Activated naive CD4-positive, alpha-beta T cell treated with anti-CD3 and anti-CD28 coated beads for 36 hours (primary cell): ENCODE measurements at regions not wholly inside any gene's neighbourhood (a gene's known extent, or its start where the extent isn't known, plus 50 kb on each side); places are given as distances from the start of the nearest gene placed in this dataset.

Experiments used
- CTCF ChIA-PET: fragments of 350-600 bp; sonication (Branson Sonifier 250); formaldehyde crosslinking; loops from one replicate; lab custom pipeline; 2021; ENCODE audit warnings: antibody characterized with exemption; lab: Charles Lee
- DNase-seq: peaks from one replicate; pipeline ENCODE4 v3.0.0-alpha.2; 2020
- H3K27ac Mint-ChIP-seq: one replicate; pipeline ENCODE4 v1.8.0; 2021; ENCODE audit warnings: mild to moderate bottlenecking, mixed read lengths
- H3K27me3 Mint-ChIP-seq: one replicate; pipeline ENCODE4 v1.8.0; 2021; ENCODE audit warnings: low read depth, mixed read lengths
- H3K36me3 Mint-ChIP-seq: one replicate; pipeline ENCODE4 v1.8.0; 2021; ENCODE audit warnings: low read depth, mixed read lengths
- H3K4me1 Mint-ChIP-seq: one replicate; pipeline ENCODE4 v1.8.0; 2021; ENCODE audit warnings: low read depth, mixed read lengths
- H3K4me3 Mint-ChIP-seq: one replicate; pipeline ENCODE4 v1.8.0; 2021; ENCODE audit warnings: mild to moderate bottlenecking, moderate library complexity, mixed read lengths
- H3K9me3 Mint-ChIP-seq: one replicate; pipeline ENCODE4 v1.8.0; 2021; ENCODE audit warnings: mixed read lengths
- intact Hi-C: fragments of 100-400 bp; cut with micrococcal nuclease; formaldehyde crosslinking; loops from one replicate; pipeline ENCODE4 v1.15.1; 2023

DNA sequence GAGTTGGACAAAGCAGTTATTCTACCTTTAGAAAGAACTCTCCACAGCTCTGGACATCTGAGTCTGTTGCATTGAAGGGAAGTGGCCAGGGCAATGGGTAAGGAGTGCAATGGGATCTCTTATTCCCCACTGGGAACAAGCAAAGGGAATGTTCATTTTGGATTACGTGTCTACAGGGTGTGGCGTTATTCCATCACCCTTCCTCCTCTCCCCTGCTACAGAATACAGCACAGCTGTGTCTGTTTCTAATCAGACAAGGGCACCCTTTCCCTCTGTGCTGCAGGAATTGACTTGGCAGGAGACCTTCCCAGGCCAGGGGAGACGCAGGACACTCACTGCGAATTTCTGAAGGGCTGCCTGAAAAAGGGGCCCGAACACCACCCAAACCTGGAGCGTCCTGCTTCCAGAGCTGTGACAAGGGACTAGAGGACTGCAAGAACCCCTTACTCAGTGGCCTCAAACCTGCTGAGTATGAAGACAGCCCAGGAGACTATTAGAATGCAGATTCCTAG is 163.6 kb upstream of the RAB4A start:
- Mint-ChIP-seq H3K27me3 (no peaks in the 10 kb centered on the region), H3K36me3 (no peaks in the 10 kb centered on the region), H3K9me3 (no peaks in the 10 kb centered on the region), H3K4me1 (peaks cover 4% of the 10 kb centered on the region), H3K4me3 (no peak overlapping the region), H3K27ac (no peak overlapping the region)
- intact Hi-C loops, result no loop called here
- CTCF ChIA-PET, result no interaction called here
- DNase-seq, result no peak

DNA sequence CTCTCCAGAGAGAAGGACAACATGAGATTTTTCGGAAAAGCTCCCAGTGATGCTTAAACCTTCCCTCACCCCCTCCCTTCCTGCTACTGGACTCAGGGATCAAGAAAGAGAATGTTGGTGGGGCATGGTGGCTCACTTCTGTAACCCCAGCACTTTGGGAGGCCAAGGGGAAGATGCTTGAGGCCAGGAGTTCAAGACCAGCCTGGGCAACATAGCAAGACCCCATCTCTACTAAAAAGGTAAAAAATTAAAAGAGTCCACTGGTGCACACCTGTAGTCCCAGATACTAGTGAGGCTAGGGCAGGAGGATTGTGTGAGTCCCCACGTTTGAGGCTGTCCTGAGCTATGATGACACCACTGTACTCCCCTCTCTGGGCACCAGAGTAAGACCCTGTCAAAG is 162.9 kb upstream of the RAB4A start:
- no peak for DNase-seq
- H3K36me3 Mint-ChIP-seq, result no peaks in the 10 kb centered on the region
- intact Hi-C loops, result no loop called here
- H3K9me3 Mint-ChIP-seq, result no peaks in the 10 kb centered on the region
- no peaks in the 10 kb centered on the region for H3K27me3 Mint-ChIP-seq
- no peak overlapping the region for H3K27ac Mint-ChIP-seq
- CTCF ChIA-PET, result no interaction called here
- H3K4me3 Mint-ChIP-seq, result no peak overlapping the region
- H3K4me1 Mint-ChIP-seq, result peaks cover 4% of the 10 kb centered on the region

DNA sequence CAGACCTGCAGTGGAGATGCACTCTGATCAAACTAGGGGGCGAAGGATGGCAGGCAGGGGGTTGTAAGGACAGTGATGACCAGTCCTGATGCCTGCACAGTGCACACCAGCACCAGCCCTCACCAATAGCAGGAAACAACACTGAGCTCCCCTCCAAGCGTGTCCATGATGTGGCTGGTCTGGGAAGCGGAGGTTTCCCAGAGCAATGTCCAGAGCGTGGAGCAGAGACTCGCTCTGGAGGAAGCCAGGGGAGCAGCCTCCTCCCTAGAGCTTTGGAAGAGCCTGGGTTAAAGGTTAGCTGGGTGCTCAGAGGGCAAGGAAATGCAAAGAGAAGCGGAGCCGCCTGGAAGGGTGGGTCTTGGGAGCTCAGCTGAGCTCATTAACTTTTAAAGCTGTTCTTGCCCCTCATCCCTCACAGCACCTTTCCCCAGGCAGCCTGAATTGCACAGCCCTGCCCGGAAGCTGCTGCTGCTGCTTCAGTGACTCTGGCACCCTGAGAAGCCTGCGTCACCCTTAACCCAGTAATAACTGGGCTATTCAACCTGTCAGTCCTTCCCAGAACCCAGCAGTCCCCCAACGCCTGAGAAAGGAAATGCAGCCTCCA is 162.2 kb upstream of the RAB4A start:
- CTCF ChIA-PET, result interaction anchor here (0.6 kb wide), 1 partner anchor 1746 kb away, joined by 5 read pairs; no protein-coding TSS in a partner anchor
- intact Hi-C loops, result no loop called here
- DNase-seq, result no peak
- Mint-ChIP-seq H3K4me3 (no peak overlapping the region), H3K36me3 (no peaks in the 10 kb centered on the region), H3K27me3 (no peaks in the 10 kb centered on the region), H3K4me1 (peaks cover 4% of the 10 kb centered on the region), H3K27ac (no peak overlapping the region), H3K9me3 (no peaks in the 10 kb centered on the region)

DNA sequence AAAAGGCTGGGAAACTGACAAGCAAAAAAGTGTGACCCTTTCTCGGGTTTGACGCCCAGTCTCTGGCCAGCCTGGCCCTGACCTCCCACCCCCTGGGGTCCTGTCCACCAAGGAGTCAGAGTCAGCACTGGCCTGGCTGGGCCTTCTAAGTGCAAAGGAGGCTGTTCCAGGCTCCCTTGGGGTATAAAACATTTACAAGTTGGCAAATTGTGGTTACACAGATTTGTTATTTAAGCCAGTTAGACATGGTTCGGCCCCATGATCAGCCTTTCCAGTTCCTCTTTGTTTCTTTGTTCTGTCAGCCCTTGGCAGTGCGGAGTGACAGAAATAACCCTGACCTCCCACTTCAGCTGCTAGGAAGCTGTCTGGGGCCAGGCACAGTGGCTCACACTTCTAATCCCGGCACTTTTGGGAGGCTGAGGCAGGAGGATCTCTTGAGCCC is 161.6 kb upstream of the RAB4A start:
- CTCF ChIA-PET, result interaction anchor here (0.6 kb wide), 1 partner anchor 1747 kb away, joined by 5 read pairs; no protein-coding TSS in a partner anchor
- intact Hi-C loops, result no loop called here
- no peak overlapping the region for H3K4me3 Mint-ChIP-seq
- H3K9me3 Mint-ChIP-seq, result no peaks in the 10 kb centered on the region
- H3K27me3 Mint-ChIP-seq, result no peaks in the 10 kb centered on the region
- no peaks in the 10 kb centered on the region for H3K36me3 Mint-ChIP-seq
- DNase-seq, result no peak
- H3K27ac Mint-ChIP-seq, result no peak overlapping the region
- peaks cover 8% of the 10 kb centered on the region for H3K4me1 Mint-ChIP-seq

DNA sequence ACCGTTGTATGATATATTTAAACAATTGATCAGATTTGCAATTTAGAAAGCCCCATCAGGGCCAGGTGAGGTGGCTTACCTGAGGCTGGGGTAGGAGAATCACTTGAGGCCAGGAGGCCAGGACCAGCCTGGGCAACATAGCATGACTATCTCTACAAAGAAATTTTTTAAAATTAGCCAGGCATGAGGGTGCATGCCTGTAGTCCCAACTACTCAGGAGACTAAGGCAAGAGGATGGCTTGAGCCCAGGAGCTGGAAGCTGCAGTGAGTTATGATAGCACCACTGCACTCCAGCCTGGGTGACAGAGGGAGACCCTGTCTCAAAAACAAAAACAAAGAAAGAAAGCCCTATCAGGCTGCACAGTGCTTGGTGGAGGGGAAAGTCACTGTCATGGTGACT is 159.9 kb upstream of the RAB4A start:
- no peaks in the 10 kb centered on the region for H3K9me3 Mint-ChIP-seq
- H3K27me3 Mint-ChIP-seq, result no peaks in the 10 kb centered on the region
- intact Hi-C loops, result no loop called here

DNA sequence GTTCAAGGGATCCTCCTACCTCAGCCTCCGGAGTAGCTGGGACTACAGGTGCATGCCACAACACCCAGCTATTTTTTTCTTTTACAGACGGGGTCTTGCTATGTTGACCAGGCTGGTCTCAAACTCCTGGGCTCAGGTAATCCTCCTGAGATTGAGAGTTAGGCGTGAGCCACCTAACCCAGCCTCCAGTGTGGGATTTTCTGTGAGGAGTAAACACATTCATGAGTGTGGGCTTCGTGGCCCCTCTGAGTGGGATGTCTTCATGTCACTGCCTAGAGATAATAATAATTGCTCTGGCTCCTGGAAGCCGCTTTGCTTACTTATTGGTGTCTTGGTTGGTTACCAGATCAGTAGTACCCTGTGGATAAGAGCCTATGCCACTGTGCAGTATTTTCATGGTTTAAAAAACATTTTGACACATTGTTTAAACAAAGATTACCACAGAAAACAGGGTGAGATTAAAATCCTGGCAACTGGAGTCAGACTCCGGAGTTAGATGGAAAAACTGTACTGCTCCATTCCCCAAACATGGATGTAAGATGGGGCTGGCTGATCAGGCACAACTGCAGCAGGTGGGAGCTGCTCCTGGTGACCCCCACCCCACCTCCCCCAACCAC is 159.1 kb upstream of the RAB4A start:
- DNase-seq, result no peak
- Mint-ChIP-seq H3K36me3 (no peaks in the 10 kb centered on the region), H3K27ac (no peak overlapping the region), H3K4me1 (peaks cover 10% of the 10 kb centered on the region), H3K9me3 (no peaks in the 10 kb centered on the region), H3K27me3 (no peaks in the 10 kb centered on the region), H3K4me3 (no peak overlapping the region)
- intact Hi-C loops, result no loop called here
- CTCF ChIA-PET, result no interaction called here

More for the DNA sequence above, 159.9 kb upstream of the RAB4A start:
- DNase-seq, result no peak
- Mint-ChIP-seq H3K27ac (no peak overlapping the region), H3K36me3 (no peaks in the 10 kb centered on the region), H3K4me1 (peaks cover 13% of the 10 kb centered on the region), H3K4me3 (no peak overlapping the region)
- CTCF ChIA-PET, result no interaction called here

DNA sequence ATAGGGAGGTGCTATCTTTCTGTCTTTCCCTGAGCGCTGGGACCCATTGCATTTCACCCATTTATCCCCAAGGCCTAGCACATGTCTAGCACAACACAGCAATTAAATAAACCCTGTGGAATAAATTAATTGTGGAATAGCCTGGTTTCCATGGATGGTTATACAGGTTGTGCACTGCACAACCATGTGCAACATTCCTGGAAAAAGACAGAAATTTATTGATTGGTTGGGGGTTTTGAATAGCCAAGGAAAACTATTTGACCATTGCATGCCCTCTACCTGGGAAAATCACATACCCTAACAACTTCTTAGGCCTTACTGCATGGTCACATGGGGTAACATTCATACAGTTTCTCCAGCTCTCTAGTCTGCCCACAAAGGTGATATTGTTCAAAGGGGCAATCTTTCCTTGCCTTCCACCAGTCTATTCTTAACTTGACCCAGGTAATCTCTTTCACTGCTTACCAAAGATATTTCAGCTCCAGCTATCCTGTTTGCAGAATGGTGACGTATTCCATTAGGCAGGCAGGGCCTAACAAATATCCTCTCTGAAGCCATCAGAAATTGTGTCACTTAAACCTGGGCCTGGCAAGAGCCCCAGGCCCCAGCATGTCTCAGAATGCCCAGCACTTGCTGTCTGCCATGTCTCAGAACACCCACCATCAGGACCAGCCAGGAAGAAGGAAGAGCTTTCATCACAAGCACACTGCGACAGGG is 157.9 kb upstream of the RAB4A start:
- no peak overlapping the region for H3K27ac Mint-ChIP-seq
- intact Hi-C loops, result no loop called here
- H3K27me3 Mint-ChIP-seq, result no peaks in the 10 kb centered on the region
- H3K4me1 Mint-ChIP-seq, result peaks cover 9% of the 10 kb centered on the region
- no peak overlapping the region for H3K4me3 Mint-ChIP-seq
- DNase-seq, result no peak
- H3K36me3 Mint-ChIP-seq, result no peaks in the 10 kb centered on the region
- CTCF ChIA-PET, result no interaction called here
- H3K9me3 Mint-ChIP-seq, result no peaks in the 10 kb centered on the region

DNA sequence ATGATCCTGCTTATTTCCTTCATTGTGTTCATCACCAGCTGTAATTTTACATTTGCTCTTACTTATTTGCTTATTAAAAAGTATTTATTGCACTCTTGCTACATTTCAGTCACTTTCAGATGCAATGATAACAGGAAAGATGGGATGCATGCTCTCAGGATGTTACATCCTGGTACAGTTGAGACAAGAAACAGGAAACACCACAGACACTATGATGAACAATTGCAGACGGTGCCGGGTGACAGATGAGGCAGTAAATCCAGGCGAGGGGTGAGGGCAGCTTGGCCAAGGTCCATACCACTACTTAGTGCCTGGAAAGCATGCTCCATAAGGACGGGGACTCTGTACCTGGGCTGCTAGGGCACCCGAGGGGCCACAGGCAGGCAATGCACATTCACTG is 156.6 kb upstream of the RAB4A start:
- Mint-ChIP-seq H3K4me3 (no peak overlapping the region), H3K27me3 (no peaks in the 10 kb centered on the region), H3K27ac (no peak overlapping the region), H3K36me3 (no peaks in the 10 kb centered on the region), H3K4me1 (peaks cover 9% of the 10 kb centered on the region), H3K9me3 (no peaks in the 10 kb centered on the region)
- CTCF ChIA-PET, result no interaction called here
- intact Hi-C loops, result no loop called here
- DNase-seq, result no peak

DNA sequence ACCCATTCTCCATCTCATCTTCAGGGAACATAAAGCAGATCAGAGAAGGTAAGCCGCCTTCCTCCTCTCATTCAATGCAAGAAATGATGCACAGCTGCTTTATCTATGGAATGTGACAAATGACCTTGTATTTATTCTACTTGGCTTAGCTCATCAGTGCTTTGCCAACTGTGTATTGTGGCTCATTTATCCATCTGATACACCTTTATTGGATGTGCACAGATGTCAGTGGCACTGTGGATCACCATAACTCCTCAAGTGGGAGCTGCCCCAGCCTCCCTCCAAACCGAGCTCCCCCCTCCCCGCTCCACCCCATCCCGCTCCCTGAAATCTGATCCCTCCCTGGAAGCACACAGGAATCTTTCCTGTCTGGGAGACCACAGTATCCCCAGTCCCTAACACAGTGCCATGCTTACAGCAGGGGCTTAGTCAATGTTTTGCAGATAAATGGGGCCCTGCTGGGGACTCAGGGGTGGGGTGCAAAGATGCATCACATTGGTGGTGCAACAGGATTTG is 156.0 kb upstream of the RAB4A start:
- Mint-ChIP-seq H3K4me3 (no peak overlapping the region), H3K27me3 (no peaks in the 10 kb centered on the region), H3K9me3 (peaks cover 2% of the 10 kb centered on the region), H3K27ac (no peak overlapping the region), H3K36me3 (no peaks in the 10 kb centered on the region), H3K4me1 (peaks cover 9% of the 10 kb centered on the region)
- no peak for DNase-seq
- CTCF ChIA-PET, result no interaction called here
- intact Hi-C loops, result no loop called here

DNA sequence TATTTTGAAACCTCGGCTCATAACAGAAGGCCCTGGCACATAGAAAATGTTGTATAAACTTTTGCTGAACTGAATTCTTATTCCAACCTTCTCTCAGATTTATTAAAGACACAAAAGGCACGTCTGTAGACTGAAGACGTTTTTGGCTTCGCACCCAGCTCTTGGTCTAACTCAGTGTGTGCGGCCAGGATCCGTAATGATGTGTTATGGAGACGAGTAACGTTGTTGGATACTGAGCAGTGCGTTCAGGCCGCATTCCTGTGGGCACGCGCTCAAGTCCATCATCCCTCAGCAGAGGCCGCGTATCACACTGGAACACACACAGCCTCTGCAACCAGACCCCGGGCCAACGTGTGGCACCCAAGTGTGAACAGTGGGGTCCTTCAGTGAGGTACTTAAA is 154.8 kb upstream of the RAB4A start:
- intact Hi-C loops, result no loop called here
- Mint-ChIP-seq H3K4me3 (no peak overlapping the region), H3K9me3 (peaks cover 2% of the 10 kb centered on the region), H3K36me3 (no peaks in the 10 kb centered on the region), H3K27ac (no peak overlapping the region), H3K4me1 (peaks cover 9% of the 10 kb centered on the region), H3K27me3 (no peaks in the 10 kb centered on the region)
- CTCF ChIA-PET, result no interaction called here
- no peak for DNase-seq

DNA sequence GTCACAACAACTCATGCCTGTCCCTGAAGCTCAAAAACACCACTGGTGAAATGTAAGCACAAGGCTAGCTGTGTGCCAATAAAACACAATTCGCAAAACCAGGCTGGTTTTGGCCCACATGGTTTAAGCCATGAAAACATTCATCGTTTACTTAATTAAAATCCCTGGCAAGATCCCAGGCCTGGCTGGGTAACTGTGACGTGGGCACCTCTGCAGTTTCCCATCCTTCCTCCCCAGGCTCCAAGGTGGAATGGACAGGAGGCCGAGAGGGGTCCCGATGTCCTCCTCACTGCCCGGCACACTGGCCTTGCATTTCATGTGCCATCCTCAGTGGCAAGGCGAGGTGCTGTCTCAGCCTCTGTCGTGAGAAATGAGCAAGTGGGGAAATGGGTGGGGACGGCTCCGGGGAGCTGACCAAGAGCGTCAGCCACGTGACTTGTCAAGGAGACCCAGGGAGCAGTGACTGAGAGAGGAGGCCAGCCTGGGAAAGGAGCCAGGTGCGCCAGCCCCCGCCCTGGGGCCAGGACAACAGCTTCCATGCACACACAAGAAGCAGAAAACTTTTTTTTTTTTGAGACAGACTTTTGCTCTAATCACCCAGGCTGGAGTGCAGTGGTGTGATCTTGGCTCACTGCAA is 153.1 kb upstream of the RAB4A start:
- CTCF ChIA-PET, result interaction anchor here (0.6 kb wide), 1 partner anchor 1406 kb away, joined by 4 read pairs; no protein-coding TSS in a partner anchor
- no peak for DNase-seq
- Mint-ChIP-seq H3K4me1 (peaks cover 9% of the 10 kb centered on the region), H3K9me3 (peaks cover 2% of the 10 kb centered on the region), H3K36me3 (no peaks in the 10 kb centered on the region), H3K27ac (no peak overlapping the region), H3K27me3 (no peaks in the 10 kb centered on the region), H3K4me3 (no peak overlapping the region)
- intact Hi-C loops, result no loop called here

DNA sequence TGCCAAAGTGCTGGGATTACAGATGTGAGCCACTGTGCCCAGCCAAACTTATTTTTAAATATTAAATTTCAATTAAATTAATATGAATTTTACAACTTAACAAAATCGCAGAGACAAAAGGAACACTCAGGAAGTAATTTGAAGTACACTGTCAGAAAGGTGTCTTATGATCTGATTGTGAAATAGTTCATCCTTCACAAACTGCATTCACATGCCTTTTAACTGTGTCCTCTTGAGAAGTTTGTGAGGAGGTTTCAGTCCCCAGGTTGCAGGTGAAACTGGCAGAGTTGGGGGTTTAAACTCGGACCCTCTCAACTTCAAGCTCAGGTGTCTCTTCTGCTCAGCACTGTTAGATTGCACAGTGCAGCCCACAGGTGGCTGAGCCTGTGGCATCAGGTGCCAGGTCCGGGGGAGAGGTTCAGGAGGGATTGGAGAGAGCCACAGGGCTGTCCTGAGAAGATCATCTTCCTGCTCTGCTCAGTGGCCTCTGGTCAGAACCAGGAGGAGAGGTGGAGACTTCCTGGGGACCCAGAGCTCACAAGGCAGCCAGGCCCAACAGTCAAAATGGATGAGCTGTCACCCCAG is 152.3 kb upstream of the RAB4A start:
- H3K4me3 Mint-ChIP-seq, result no peak overlapping the region
- intact Hi-C loops, result no loop called here
- H3K4me1 Mint-ChIP-seq, result peaks cover 9% of the 10 kb centered on the region
- H3K36me3 Mint-ChIP-seq, result no peaks in the 10 kb centered on the region
- H3K9me3 Mint-ChIP-seq, result peaks cover 2% of the 10 kb centered on the region
- H3K27me3 Mint-ChIP-seq, result no peaks in the 10 kb centered on the region
- CTCF ChIA-PET, result no interaction called here
- DNase-seq, result no peak
- no peak overlapping the region for H3K27ac Mint-ChIP-seq
